ENCODE measurements at regions not wholly inside any gene's neighbourhood (a gene's known extent, or its start where the extent isn't known, plus 50 kb on each side); places are given as distances from the start of the nearest gene placed in this dataset.

- peak; percentile 86 for TF ChIP-seq CTCF (IDR thresholded peaks at IDR 0.05; ENCODE audit: low read length, missing control alignments)
- H3K4me3 ChIP-seq (replicated peaks; ENCODE audit: low read depth, low read length) = no peak overlapping the region
- DNase-seq (ENCODE audit: low read depth) = peak; percentile 83
Observed at GRCh38 chr12:85575120-85576096, 260.8 kb downstream of the RASSF9 start.

- TF ChIP-seq CTCF (IDR thresholded peaks at IDR 0.05; ENCODE audit: low read length, missing control alignments) = no peak
- H3K4me3 ChIP-seq (replicated peaks; ENCODE audit: low read depth, low read length) = no peak overlapping the region
- peak; percentile 73 for DNase-seq (ENCODE audit: low read depth)
Observed at GRCh38 chr12:85580562-85581168, 255.5 kb downstream of the RASSF9 start.

GRCh38 chr12:85587158-85587557 is 249.1 kb downstream of the RASSF9 start:
- no peak overlapping the region for H3K4me3 ChIP-seq (replicated peaks; ENCODE audit: low read depth, low read length)
- DNase-seq (ENCODE audit: low read depth) = no peak
- no peak for TF ChIP-seq CTCF (IDR thresholded peaks at IDR 0.05; ENCODE audit: low read length, missing control alignments)

- no peak for DNase-seq (ENCODE audit: low read depth)
- no peak overlapping the region for H3K4me3 ChIP-seq (replicated peaks; ENCODE audit: low read depth, low read length)
- no peak for TF ChIP-seq CTCF (IDR thresholded peaks at IDR 0.05; ENCODE audit: low read length, missing control alignments)
Observed at GRCh38 chr12:85588221-85588620, 248.0 kb downstream of the RASSF9 start.

GRCh38 chr12:85600841-85601240 is 235.4 kb downstream of the RASSF9 start:
- no peak overlapping the region for H3K4me3 ChIP-seq (replicated peaks; ENCODE audit: low read depth, low read length)
- no peak for DNase-seq (ENCODE audit: low read depth)
- no peak for TF ChIP-seq CTCF (IDR thresholded peaks at IDR 0.05; ENCODE audit: low read length, missing control alignments)

- TF ChIP-seq CTCF (IDR thresholded peaks at IDR 0.05; ENCODE audit: low read length, missing control alignments) = no peak
- H3K4me3 ChIP-seq (replicated peaks; ENCODE audit: low read depth, low read length) = no peak overlapping the region
- no peak for DNase-seq (ENCODE audit: low read depth)
Observed at GRCh38 chr12:85603556-85603955, 232.7 kb downstream of the RASSF9 start.

Data from fibroblast of pulmonary artery (primary cell).